Skeletal muscle tissue (tissue), 4 donors: ENCODE measurements at regions not wholly inside any gene's neighbourhood (a gene's known extent, or its start where the extent isn't known, plus 50 kb on each side); places are given as distances from the start of the nearest gene placed in this dataset. TPM values are rescaled to one million over a fixed set of nuclear protein-coding genes. Genes with fewer than 3 reads are reported as not detected.

ENCODE experiments used
- H3K27ac ChIP-seq: one replicate; pipeline ENCODE4 v1.7.0; 2013; ENCODE audit warnings: mild to moderate bottlenecking, low read depth, low read length, inconsistent platforms
- H3K27me3 ChIP-seq, 3 donors: one replicate each; pipeline ENCODE4 v1.7.0; 2013; ENCODE audit warnings: low read length in 3 of 3; ENCODE audit not compliant: control insufficient read depth in 3 of 3, insufficient read depth in 3 of 3
- H3K36me3 ChIP-seq, 3 donors: one replicate each; pipeline ENCODE4 v1.7.0; 2013; ENCODE audit warnings: low read length in 3 of 3; ENCODE audit not compliant: control insufficient read depth in 3 of 3, insufficient read depth in 3 of 3
- H3K4me1 ChIP-seq, 3 donors: one replicate each; pipeline ENCODE4 v1.7.0; 2013; ENCODE audit warnings: low read length in 3 of 3, mild to moderate bottlenecking in 3 of 3; ENCODE audit not compliant: control insufficient read depth in 3 of 3, insufficient read depth in 3 of 3
- H3K4me3 ChIP-seq, 3 donors: one replicate each; pipeline ENCODE4 v1.7.0; 2013; ENCODE audit warnings: low read length in 3 of 3
- H3K9ac ChIP-seq, 3 donors: one replicate each; pipeline ENCODE4 v1.7.0; 2013; ENCODE audit warnings: low read length in 3 of 3, mild to moderate bottlenecking in 3 of 3, moderate library complexity in 2 of 3, low read depth in 1 of 3
- H3K9me3 ChIP-seq, 3 donors: one replicate each; pipeline ENCODE4 v1.7.0; 2013; ENCODE audit warnings: low read length in 3 of 3; ENCODE audit not compliant: control insufficient read depth in 3 of 3
- small RNA-seq: library from RNA; depleted of rRNA; stranded (forward); fragments of <200 nt; gene quantifications from one replicate; pipeline ENCODE3, GENCODE V24; 2014
- donor health status: Osteomylitis.

- H3K9me3 ChIP-seq: peaks cover 0 to 2% (median 0%) of the 10 kb centered on the region in 3 donors
- H3K4me3 ChIP-seq: no peak overlapping the region
- H3K9ac ChIP-seq: no peak overlapping the region
- H3K4me1 ChIP-seq: no peaks in the 10 kb centered on the region
- no peaks in the 10 kb centered on the region for H3K27me3 ChIP-seq
- H3K27ac ChIP-seq: no peak overlapping the region
- H3K36me3 ChIP-seq: no peaks in the 10 kb centered on the region
These were observed 62.5 kb upstream of the PHACTR1 start for GRCh38 chr6:12654107-12654506.

GRCh38 chr6:12654514-12654913, 62.1 kb upstream of the PHACTR1 start:
- no peaks in the 10 kb centered on the region for H3K27me3 ChIP-seq
- no peaks in the 10 kb centered on the region for H3K4me1 ChIP-seq
- H3K27ac ChIP-seq: no peak overlapping the region
- H3K36me3 ChIP-seq: no peaks in the 10 kb centered on the region
- H3K9ac ChIP-seq: no peak overlapping the region
- no peak overlapping the region for H3K4me3 ChIP-seq
- no peaks in the 10 kb centered on the region for H3K9me3 ChIP-seq

GRCh38 chr6:12656906-12657305, 59.7 kb upstream of the PHACTR1 start:
- Histone ChIP-seq H3K9me3 (no peaks in the 10 kb centered on the region), H3K27ac (no peak overlapping the region), H3K27me3 (no peaks in the 10 kb centered on the region), H3K4me3 (no peak overlapping the region), H3K4me1 (no peaks in the 10 kb centered on the region), H3K9ac (no peak overlapping the region), H3K36me3 (no peaks in the 10 kb centered on the region)

GRCh38 chr6:12657884-12658283, 58.7 kb upstream of the PHACTR1 start:
- Histone ChIP-seq H3K9ac (no peak overlapping the region), H3K36me3 (no peaks in the 10 kb centered on the region), H3K4me3 (no peak overlapping the region), H3K27ac (no peak overlapping the region), H3K9me3 (no peaks in the 10 kb centered on the region), H3K4me1 (no peaks in the 10 kb centered on the region), H3K27me3 (no peaks in the 10 kb centered on the region)

- H3K4me3 ChIP-seq: no peak overlapping the region
- no peak overlapping the region for H3K9ac ChIP-seq
- no peaks in the 10 kb centered on the region for H3K4me1 ChIP-seq
These were observed 55.0 kb upstream of the PHACTR1 start for GRCh38 chr6:12661432-12662089.

More at GRCh38 chr6:12661432-12662089, 55.0 kb upstream of the PHACTR1 start:
- no peaks in the 10 kb centered on the region for H3K27me3 ChIP-seq
- no peaks in the 10 kb centered on the region for H3K36me3 ChIP-seq
- H3K9me3 ChIP-seq: no peaks in the 10 kb centered on the region
- H3K27ac ChIP-seq: no peak overlapping the region

Small RNAs in the stretch of these regions (small RNA-seq; reads per million reads assigned to genes)
- gene RN7SKP293: not detected
